GM12892 (cell line): ENCODE measurements at regions not wholly inside any gene's neighbourhood (a gene's known extent, or its start where the extent isn't known, plus 50 kb on each side); places are given as distances from the start of the nearest gene placed in this dataset.
"Not testable (repeated sequence)": the region's sequence is repeated elsewhere in the genome, so short reads cannot be mapped to it uniquely, and the experiment has no call there.

ENCODE experiments used
- POLR2A ChIP-seq: IDR thresholded peaks from 2 replicates; pipeline ENCODE4 v1.6.1; 2011; ENCODE audit warnings: low read depth, low read length, control low read depth
- POLR2AphosphoS5 ChIP-seq: IDR thresholded peaks from 2 replicates; pipeline ENCODE4 v1.6.1; 2011; ENCODE audit warnings: low read depth, low read length, control low read depth
- TAF1 ChIP-seq: IDR thresholded peaks from 2 replicates; pipeline ENCODE4 v1.6.1; 2011; ENCODE audit warnings: low read depth, mild to moderate bottlenecking, control low read depth, low read length, borderline replicate concordance

- not testable (repeated sequence) for TF ChIP-seq POLR2A, TAF1, POLR2AphosphoS5
These were observed 269.2 kb downstream of the CALCRL start for GRCh38 chr2:187178876-187179275.
